AG04450 (cell line): ENCODE measurements at regions not wholly inside any gene's neighbourhood (a gene's known extent, or its start where the extent isn't known, plus 50 kb on each side); places are given as distances from the start of the nearest gene placed in this dataset.

Experiments used
- CTCF ChIA-PET: fragments of 300-600, 350-600 bp; formaldehyde crosslinking; extraction: SDS; loops from one replicate; lab custom pipeline; 2022; ENCODE audit warnings: antibody characterized with exemption, inconsistent platforms; lab: Charles Lee
- POLR2A ChIA-PET: fragments of 350-600 bp; formaldehyde crosslinking; extraction: SDS; loops from one replicate; lab custom pipeline; 2021; ENCODE audit warnings: antibody characterized with exemption, inconsistent platforms; lab: Yijun Ruan, JAX
- DNase-seq: peaks from one replicate; pipeline ENCODE4 v3.0.0-alpha.2; 2011; ENCODE audit warnings: low read depth, low spot score
- H3K27ac ChIP-seq: one replicate; pipeline ENCODE4 v1.5.1; 2012; ENCODE audit warnings: low read depth, low read length, control low read depth
- H3K27me3 ChIP-seq: one replicate; pipeline ENCODE4 v1.6.0; 2012; ENCODE audit warnings: low read length; ENCODE audit not compliant: control insufficient read depth, insufficient read depth
- H3K4me3 ChIP-seq: 2 replicates; pipeline ENCODE4 v1.5.1; 2011; ENCODE audit warnings: mild to moderate bottlenecking, low read depth, low read length, control low read depth
- H3K9me3 ChIP-seq: 2 replicates; pipeline ENCODE4 v1.5.1; 2012; ENCODE audit warnings: low read length; ENCODE audit not compliant: control insufficient read depth, insufficient read depth
- CTCF ChIP-seq: IDR thresholded peaks from 2 replicates; pipeline ENCODE4 v1.5.1; 2011; ENCODE audit warnings: low read depth, low read length, control low read depth, inconsistent platforms

GRCh38 chr2:56444339-56444738 is 260.5 kb downstream of the CCDC85A start:
- DNase-seq, result no peak
- ChIA-PET POLR2A (no interaction called here), CTCF (no interaction called here)
- H3K27me3 ChIP-seq, result no peaks in the 10 kb centered on the region
- no peak overlapping the region for H3K4me3 ChIP-seq
- H3K27ac ChIP-seq, result no peak overlapping the region
- no peak for TF ChIP-seq CTCF
- H3K9me3 ChIP-seq, result peaks cover 16% of the 10 kb centered on the region; the same call in 1 of the 2 replicates

DNA sequence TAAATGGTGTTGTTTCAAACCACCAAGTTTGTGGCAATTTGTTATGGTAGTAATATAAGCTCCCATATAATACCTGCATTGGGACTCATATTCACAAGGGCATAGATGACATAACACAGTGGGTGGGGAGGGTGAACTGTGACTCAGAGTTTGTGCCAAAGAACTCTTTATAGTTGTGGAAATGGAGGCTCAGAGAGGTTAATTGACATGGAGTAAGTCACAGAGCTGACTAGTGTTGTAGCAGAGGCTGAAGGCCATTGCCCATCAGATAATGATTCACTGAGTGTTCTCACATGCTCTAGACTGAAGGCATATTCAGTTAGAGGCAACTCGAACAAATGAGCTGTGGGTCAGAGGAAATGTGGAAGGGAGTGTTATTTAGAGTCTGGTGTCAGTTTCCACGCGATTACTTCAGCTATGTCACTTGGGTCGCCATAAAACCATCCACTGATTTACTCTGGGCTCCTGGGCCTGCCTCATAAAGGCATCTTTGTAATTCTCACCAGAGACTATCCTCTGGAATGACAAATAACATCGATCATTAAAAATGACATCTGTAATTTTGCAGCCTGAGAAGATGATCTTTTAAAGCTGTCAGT is 264.7 kb downstream of the CCDC85A start:
- H3K9me3 ChIP-seq, result peaks cover 16% of the 10 kb centered on the region; the same call in 1 of the 2 replicates
- no peak for DNase-seq
- H3K4me3 ChIP-seq, result no peak overlapping the region
- H3K27ac ChIP-seq, result no peak overlapping the region
- no peak for TF ChIP-seq CTCF
- ChIA-PET CTCF (no interaction called here), POLR2A (no interaction called here)
- no peaks in the 10 kb centered on the region for H3K27me3 ChIP-seq

GRCh38 chr2:56449002-56449431 is 265.2 kb downstream of the CCDC85A start:
- no peak for DNase-seq

GRCh38 chr2:56449449-56449860 is 265.7 kb downstream of the CCDC85A start:
- Histone ChIP-seq H3K9me3 (peaks cover 13% of the 10 kb centered on the region; the same call in 1 of the 2 replicates), H3K27ac (no peak overlapping the region), H3K4me3 (no peak overlapping the region), H3K27me3 (no peaks in the 10 kb centered on the region)
- DNase-seq, result no peak
- TF ChIP-seq CTCF, result no peak
- ChIA-PET CTCF (interaction anchor here (0.6 kb wide), 1 partner anchor 136 kb away, joined by 6 read pairs; no protein-coding TSS in a partner anchor), POLR2A (no interaction called here)

More at GRCh38 chr2:56449002-56449431, 265.2 kb downstream of the CCDC85A start:
- ChIA-PET CTCF (no interaction called here), POLR2A (no interaction called here)
- no peak for TF ChIP-seq CTCF
- Histone ChIP-seq H3K4me3 (no peak overlapping the region), H3K9me3 (peaks cover 16% of the 10 kb centered on the region; the same call in 1 of the 2 replicates), H3K27ac (no peak overlapping the region), H3K27me3 (no peaks in the 10 kb centered on the region)

DNA sequence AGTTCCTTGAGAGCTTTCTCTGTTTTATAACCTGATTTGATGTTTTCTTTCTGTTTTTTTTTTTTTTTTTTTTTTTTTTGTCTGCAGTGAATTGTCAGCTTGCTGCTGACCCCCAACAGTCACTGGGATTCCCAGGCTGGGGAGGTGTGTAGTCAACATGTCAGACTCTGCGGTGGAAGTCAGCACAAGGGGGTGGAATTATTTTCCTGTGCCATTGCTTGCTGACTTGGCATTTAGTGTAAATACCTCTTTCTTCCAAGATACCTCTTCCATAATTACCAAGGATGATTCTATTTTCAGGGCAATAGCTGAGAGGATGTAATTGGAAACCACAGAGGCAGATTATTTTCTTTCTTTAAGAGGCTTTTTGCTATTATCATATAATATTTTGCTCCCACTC is 266.3 kb downstream of the CCDC85A start:
- POLR2A ChIA-PET, result no interaction called here
- CTCF ChIA-PET, result interaction anchor here (0.6 kb wide), 1 partner anchor 135 kb away, joined by 6 read pairs; no protein-coding TSS in a partner anchor
- TF ChIP-seq CTCF, result no peak

More for the DNA sequence above, 266.3 kb downstream of the CCDC85A start:
- H3K27me3 ChIP-seq, result no peaks in the 10 kb centered on the region
- H3K4me3 ChIP-seq, result no peak overlapping the region
- peaks cover 9% of the 10 kb centered on the region; the same call in 1 of the 2 replicates for H3K9me3 ChIP-seq
- DNase-seq, result no peak
- H3K27ac ChIP-seq, result no peak overlapping the region
